BJ (cell line): ENCODE measurements at regions not wholly inside any gene's neighbourhood (a gene's known extent, or its start where the extent isn't known, plus 50 kb on each side); places are given as distances from the start of the nearest gene placed in this dataset.
A peak's percentile ranks its signal among the peaks of the same experiment; 100 is the strongest.

Experiments used
- CTCF ChIA-PET: fragments of 350-600 bp; formaldehyde crosslinking; extraction: SDS; loops from one replicate; lab custom pipeline; 2021; ENCODE audit warnings: antibody characterized with exemption, inconsistent platforms; lab: Yijun Ruan, JAX
- POLR2A ChIA-PET: fragments of 300-600 bp; sonication (Branson Sonifier 250); formaldehyde crosslinking; extraction: SDS; loops from one replicate; lab custom pipeline; 2021; ENCODE audit warnings: antibody characterized with exemption; lab: Charles Lee
- DNase-seq: peaks from one replicate; pipeline ENCODE4 v3.0.0-alpha.2; 2011; ENCODE audit warnings: low read depth
- H3K27me3 ChIP-seq: 2 replicates; pipeline ENCODE4 v1.6.0; 2011; ENCODE audit warnings: low read length; ENCODE audit not compliant: control insufficient read depth, insufficient read depth
- H3K36me3 ChIP-seq: 2 replicates; pipeline ENCODE4 v1.5.1; 2011; ENCODE audit warnings: low read length; ENCODE audit not compliant: control insufficient read depth, insufficient read depth
- H3K4me3 ChIP-seq: 2 replicates; pipeline ENCODE4 v1.5.1; 2011; ENCODE audit warnings: low read depth, mild to moderate bottlenecking, control low read depth, low read length
- CTCF ChIP-seq: IDR thresholded peaks from 2 replicates; pipeline ENCODE4 v1.5.1; 2011; ENCODE audit warnings: low read depth, mild to moderate bottlenecking, control low read depth, inconsistent platforms, low read length, moderate library complexity; ENCODE audit not compliant: insufficient read depth

- CTCF ChIA-PET = interaction anchor here (1.3 to 3.7 kb wide), 3 partner anchors 8 to 13 kb away, joined by 5 to 14 read pairs (median 9); no protein-coding TSS in a partner anchor
- Histone ChIP-seq H3K36me3 (no peaks in the 10 kb centered on the region), H3K4me3 (no peak overlapping the region), H3K27me3 (no peaks in the 10 kb centered on the region; the same call in 1 of the 2 replicates)
- no peak for DNase-seq
- POLR2A ChIA-PET = no interaction called here
- 0 out of 2 replicates have a peak, but pooled peaks have one; percentile 36 for TF ChIP-seq CTCF
Measured at GRCh38 chr18:47758000-47758399, 172.5 kb downstream of the SMAD2 start.

GRCh38 chr18:47756364-47757016 is 174.0 kb downstream of the SMAD2 start:
- Histone ChIP-seq H3K4me3 (no peak overlapping the region), H3K27me3 (no peaks in the 10 kb centered on the region; the same call in 1 of the 2 replicates), H3K36me3 (no peaks in the 10 kb centered on the region)
- ChIA-PET POLR2A (no interaction called here), CTCF (interaction anchor here (0.6 to 3.7 kb wide), 25 partner anchors 9 to 707 kb away, joined by 3 to 14 read pairs (median 4); no protein-coding TSS in a partner anchor)
- TF ChIP-seq CTCF = peak; percentile 97
- no peak for DNase-seq

GRCh38 chr18:47755102-47755456 is 175.4 kb downstream of the SMAD2 start:
- DNase-seq = no peak
- CTCF ChIA-PET = interaction anchor here (0.6 to 3.7 kb wide), 16 partner anchors 10 to 707 kb away, joined by 3 to 14 read pairs (median 4); no protein-coding TSS in a partner anchor

GRCh38 chr18:47754311-47755101 is 176.0 kb downstream of the SMAD2 start:
- H3K4me3 ChIP-seq = no peak overlapping the region
- no peak for DNase-seq
- peak; percentile 76 for TF ChIP-seq CTCF
- H3K27me3 ChIP-seq = peaks cover 2% of the 10 kb centered on the region; the same call in 1 of the 2 replicates
- POLR2A ChIA-PET = no interaction called here
- H3K36me3 ChIP-seq = no peaks in the 10 kb centered on the region
- CTCF ChIA-PET = interaction anchor here (0.8 to 3.7 kb wide), 13 partner anchors 9 to 707 kb away, joined by 3 to 14 read pairs (median 5); no protein-coding TSS in a partner anchor

More at GRCh38 chr18:47755102-47755456, 175.4 kb downstream of the SMAD2 start:
- peaks cover 2% of the 10 kb centered on the region; the same call in 1 of the 2 replicates for H3K27me3 ChIP-seq
- H3K4me3 ChIP-seq = no peak overlapping the region
- TF ChIP-seq CTCF = no peak
- POLR2A ChIA-PET = no interaction called here
- no peaks in the 10 kb centered on the region for H3K36me3 ChIP-seq
